Inflammatory macrophage (primary cell): ENCODE measurements at regions not wholly inside any gene's neighbourhood (a gene's known extent, or its start where the extent isn't known, plus 50 kb on each side); places are given as distances from the start of the nearest gene placed in this dataset.
"Not testable (repeated sequence)": the region's sequence is repeated elsewhere in the genome, so short reads cannot be mapped to it uniquely, and the experiment has no call there.

Source experiments
- DNase-seq, 2 donors: peaks; one replicate each; pipeline ENCODE4 v3.0.0-alpha.2; 2020 to 2022

DNA sequence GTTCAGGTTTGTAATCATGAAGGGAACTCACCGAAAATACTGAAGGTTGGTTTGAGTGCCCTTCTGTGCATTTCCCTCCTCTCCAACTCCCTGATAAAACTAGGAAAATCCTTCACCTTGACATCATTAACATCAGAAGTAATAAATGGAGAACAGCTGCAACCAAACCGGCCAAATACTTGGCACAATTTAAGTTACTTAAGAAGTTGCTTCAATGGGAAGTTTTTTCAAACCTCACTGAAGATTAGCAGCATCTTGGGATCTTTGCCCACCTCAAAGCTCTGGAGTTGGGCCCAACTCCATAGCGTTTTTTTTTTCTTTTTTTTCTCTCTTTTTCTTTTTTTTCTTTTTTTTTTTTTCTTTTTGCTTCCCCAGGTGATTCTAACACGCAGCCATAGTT is 784.8 kb downstream of the KCNA4 start:
- no peak for DNase-seq

DNA sequence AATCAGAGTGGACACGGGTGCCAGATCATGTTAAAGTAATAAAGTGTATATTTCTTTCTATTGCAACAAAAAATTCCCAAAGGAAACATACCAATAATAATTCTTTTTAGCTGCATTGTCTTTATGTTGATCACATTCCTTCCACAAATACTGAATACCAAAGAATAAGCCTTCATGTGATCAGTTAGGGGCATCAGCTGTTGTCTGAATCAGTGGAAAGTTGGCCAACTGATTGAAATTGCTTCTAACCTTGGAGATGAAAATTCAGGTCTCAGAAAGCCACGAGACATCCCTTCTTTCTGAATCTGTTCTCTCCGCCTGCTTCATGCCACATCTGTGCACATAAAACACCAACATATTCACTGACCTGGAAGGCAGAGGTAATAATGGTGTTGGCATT is 785.2 kb downstream of the KCNA4 start:
- DNase-seq, result no peak

GRCh38 chr11:29227811-29228210 is 789.0 kb downstream of the KCNA4 start:
- no peak for DNase-seq

GRCh38 chr11:29224739-29225384 is 792.0 kb downstream of the KCNA4 start:
- DNase-seq, result no peak

DNA sequence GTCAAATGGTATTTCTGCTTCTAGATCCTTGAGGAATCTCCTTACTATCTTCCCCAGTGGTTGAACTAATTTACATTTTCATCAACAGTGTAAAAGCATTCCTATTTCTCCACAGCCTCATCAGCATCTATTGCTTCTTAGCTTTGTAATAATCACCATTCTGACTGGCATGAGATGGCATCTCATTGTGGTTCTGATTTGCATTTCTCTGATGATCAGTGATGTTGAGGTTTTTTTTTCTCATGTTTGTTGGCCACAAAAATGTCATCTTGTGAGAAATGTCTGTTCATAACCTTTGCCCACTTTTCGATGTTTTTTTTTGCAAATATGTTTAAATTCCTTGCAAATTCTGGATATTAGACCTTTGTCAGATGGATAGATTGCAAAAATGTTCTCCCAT is 797.3 kb downstream of the KCNA4 start:
- not testable (repeated sequence) for DNase-seq

- DNase-seq, result no peak
These were observed 798.9 kb downstream of the KCNA4 start for GRCh38 chr11:29217901-29218300.

GRCh38 chr11:29214833-29215232 is 802.0 kb downstream of the KCNA4 start:
- no peak for DNase-seq

- no peak for DNase-seq
These were observed 805.6 kb downstream of the KCNA4 start for GRCh38 chr11:29211202-29211601.

DNA sequence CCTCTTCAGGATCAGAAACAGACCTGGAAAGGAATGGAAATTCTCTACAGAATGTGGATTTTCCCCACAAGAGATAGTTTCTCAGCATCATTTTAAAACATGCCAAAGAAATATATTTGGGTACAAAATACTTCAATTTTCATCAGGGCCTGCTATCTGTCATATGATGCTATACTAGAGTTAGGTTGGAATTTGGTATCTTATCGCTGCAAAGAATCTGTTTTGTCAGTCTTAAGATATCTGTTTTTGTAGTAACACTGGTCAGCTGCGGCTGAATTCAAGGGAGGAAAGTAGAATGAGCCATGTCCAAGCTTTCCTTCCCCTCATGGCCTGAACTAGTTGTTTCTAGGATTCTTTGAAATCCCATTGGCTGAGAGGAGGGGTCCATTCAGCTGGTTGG is 806.4 kb downstream of the KCNA4 start:
- DNase-seq, result no peak

DNA sequence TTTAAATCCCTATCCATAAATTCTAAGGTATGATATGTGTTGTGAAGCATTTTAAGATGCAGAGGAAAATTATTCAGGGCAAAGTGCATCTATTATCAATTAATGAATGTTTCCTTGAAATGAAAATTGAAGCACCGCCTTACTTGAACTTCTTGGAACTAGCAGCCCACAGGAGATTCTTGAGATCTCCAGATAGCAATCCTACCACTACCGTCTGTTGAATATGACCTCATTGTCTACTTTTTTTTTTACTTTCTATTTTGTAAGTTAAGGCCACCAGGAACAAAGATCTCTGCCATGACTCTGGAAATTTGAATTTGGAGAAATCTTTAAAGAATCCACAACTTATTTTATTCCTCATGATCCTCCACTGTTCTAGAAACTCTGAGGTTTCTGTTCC is 808.7 kb downstream of the KCNA4 start:
- no peak for DNase-seq

DNA sequence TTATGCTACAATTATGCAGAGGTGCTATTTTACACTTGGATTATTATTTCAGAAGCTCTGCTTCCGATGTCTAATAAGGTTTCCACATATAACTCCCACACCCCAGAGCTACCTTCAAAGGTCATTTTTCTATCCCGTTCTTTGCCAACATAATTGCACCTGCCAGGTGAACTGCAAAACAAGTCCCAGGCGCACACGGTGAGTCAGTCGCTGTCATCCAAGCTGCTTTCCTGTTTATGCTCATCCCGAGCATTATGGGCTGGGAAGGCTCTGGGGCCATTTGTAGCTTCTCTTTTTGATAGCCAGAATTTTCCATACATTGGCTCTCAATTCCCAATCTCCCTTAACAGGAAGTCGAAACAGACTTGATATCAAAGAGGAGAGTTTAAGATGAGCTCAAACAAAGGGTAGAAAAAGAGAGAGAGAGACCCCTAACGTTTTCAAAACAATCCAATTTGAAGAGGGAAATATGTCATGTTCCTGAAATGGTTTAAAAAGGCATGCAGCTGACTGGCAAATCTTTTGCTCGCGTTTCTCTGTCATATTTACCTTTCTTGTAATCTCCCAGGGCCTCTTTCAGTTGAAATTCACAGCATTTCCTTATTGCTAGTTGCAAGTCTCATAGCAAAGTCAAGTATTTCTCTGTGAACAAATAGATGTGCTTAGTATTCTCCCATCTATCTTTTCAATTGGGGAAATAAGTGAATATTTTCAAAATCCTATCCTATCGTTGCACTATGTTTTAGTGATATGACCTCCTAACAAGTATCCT is 815.9 kb downstream of the KCNA4 start:
- DNase-seq, result no peak

- no peak for DNase-seq
These were observed 826.5 kb downstream of the KCNA4 start for GRCh38 chr11:29190313-29190712.

- no peak for DNase-seq
These were observed 829.6 kb downstream of the KCNA4 start for GRCh38 chr11:29187215-29187614.

- DNase-seq, result no peak
These were observed 831.6 kb downstream of the KCNA4 start for GRCh38 chr11:29184939-29185890.

DNA sequence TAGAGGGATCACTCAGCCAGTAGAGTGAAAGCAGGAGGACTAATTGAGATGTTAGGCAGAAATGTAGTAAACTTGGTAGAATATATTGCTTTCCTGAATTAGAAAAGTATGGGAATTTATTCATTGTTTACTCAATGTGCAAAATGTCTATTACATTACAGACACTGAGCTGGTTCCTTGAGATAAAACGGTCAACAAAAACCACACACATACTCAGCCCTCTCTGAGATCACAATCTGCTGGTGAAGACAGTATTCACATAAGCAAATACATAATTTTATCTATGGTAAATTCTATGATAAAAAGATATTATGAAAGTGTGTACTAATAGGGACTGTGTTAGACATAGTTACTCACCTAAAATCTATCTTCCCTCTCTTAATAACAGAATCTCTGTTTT is 833.5 kb downstream of the KCNA4 start:
- no peak for DNase-seq

- no peak for DNase-seq
These were observed 843.2 kb downstream of the KCNA4 start for GRCh38 chr11:29173660-29174062.

GRCh38 chr11:29171360-29171950 is 845.4 kb downstream of the KCNA4 start:
- DNase-seq, result no peak

- DNase-seq, result no peak
These were observed 850.5 kb downstream of the KCNA4 start for GRCh38 chr11:29166306-29166705.

GRCh38 chr11:29163231-29163630 is 853.6 kb downstream of the KCNA4 start:
- no peak for DNase-seq

GRCh38 chr11:29162491-29162890 is 854.3 kb downstream of the KCNA4 start:
- DNase-seq, result no peak

GRCh38 chr11:29161191-29161590 is 855.6 kb downstream of the KCNA4 start:
- no peak for DNase-seq

DNA sequence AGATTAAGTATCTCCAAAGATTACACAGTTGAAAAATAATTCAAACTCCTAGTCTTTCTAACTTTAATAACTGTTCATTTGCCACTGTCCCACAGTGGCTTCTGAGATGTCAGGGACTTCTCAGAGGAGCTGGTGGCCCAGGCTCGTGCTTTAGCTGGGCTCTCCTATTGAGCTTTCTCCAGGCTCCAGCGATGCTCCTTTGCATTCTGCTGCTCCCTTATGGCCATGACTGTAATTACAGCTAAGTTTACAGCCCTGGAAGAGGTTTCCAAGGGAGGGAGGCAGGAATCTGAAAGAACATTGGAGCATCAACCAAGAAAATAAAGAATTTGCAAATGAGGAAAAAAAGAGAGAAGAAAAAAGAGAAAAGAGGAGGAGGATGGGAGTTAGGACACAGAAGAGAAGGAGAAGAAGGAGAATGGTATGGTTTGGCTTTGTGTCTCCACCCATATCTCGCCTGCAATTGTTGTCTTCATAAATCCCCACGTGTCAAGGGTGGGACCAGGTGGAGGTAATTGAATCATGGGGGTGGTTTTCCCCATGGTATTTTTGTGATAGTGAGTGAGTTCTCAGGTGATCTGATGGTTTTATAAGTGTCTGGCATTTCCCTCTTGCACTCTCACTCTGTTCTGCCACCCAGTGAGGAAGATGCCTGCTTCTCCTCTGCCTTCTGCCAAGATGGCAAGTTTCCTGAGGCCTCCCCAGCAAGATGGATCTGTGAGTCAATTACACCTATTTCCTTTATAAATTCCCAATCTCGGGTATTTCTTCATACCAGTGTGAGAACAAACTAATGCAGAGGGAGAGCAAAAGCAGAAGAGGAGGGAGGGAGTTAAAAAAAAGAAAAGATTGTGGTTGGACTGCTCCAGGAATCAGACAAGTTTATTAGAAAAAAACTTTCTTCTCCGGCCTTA is 857.0 kb downstream of the KCNA4 start:
- DNase-seq, result peak; percentile 10 to 12
